GM21390 (cell line): ENCODE measurements at regions not wholly inside any gene's neighbourhood (a gene's known extent, or its start where the extent isn't known, plus 50 kb on each side); places are given as distances from the start of the nearest gene placed in this dataset.

ENCODE experiments used
- ATAC-seq: cut with Tn5 transposase; IDR thresholded peaks from one replicate; pipeline ENCODE4 v1.9.1; 2021; ENCODE audit not compliant: unreplicated experiment

GRCh38 chr4:31998807-31999206 lies 1278.6 kb downstream of the PCDH7 start:
- no peak for ATAC-seq

DNA sequence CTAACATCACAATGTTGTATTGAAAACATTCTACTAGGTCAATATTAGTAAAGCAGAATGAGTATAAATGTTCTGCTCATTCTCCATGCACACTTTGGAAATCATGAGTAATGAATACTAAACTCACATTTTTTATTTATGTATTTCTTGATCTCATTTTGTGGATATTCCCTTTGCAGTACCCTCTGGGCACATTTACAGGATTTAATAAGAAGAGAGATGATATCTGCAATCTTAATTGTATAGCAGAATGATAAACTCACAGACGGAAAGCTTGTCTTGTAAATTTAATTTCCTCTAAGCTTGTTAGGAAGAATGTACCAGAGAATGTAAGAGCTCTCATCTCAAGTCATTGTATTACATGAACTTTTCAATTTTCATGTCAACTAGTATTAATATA lies 1279.7 kb downstream of the PCDH7 start:
- ATAC-seq = no peak

- ATAC-seq = no peak
Measured at GRCh38 chr4:32000846-32001488, 1280.8 kb downstream of the PCDH7 start.

GRCh38 chr4:32002037-32002747 lies 1282.0 kb downstream of the PCDH7 start:
- ATAC-seq = no peak

DNA sequence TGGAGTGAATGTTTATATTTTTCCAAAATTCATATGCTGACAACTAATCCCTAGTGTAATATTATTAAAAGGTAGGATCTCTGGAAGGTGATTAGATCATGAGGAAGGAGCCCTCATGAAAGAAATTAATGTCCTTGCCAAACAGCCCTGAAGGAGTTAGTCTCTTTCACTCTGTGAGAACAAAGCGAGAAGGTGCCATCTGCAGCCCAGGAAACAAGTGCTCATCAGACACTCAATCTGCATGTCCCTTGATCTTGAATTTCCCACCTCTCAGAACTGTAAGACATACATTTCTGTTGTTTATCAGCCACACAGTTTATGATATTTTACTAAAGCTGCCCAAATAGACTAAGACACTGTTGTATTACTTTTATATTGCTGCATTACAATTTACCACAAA lies 1283.4 kb downstream of the PCDH7 start:
- no peak for ATAC-seq

GRCh38 chr4:32010221-32010620 lies 1290.1 kb downstream of the PCDH7 start:
- ATAC-seq = no peak

GRCh38 chr4:32022071-32022470 lies 1301.9 kb downstream of the PCDH7 start:
- no peak for ATAC-seq

- no peak for ATAC-seq
Measured at GRCh38 chr4:32025851-32026459, 1305.8 kb downstream of the PCDH7 start.

DNA sequence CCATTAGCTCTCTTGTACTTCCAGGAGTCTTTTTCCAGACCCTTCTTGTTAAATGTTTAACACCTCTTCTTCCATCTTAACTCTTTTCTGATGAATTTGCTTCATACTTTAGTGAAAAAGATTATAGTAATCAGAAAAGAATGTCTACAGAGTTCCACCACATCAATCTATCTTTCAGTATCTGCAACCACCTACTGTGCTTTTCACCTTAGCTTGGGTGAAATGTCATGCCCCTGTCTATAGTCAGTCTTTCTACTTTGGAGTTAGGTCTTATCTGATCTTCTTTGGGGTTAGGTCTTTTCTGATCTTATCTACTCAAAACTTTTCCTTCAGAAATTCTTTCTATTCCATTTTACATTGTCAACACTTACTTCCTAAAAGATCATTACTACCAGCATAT lies 1310.2 kb downstream of the PCDH7 start:
- ATAC-seq = no peak

DNA sequence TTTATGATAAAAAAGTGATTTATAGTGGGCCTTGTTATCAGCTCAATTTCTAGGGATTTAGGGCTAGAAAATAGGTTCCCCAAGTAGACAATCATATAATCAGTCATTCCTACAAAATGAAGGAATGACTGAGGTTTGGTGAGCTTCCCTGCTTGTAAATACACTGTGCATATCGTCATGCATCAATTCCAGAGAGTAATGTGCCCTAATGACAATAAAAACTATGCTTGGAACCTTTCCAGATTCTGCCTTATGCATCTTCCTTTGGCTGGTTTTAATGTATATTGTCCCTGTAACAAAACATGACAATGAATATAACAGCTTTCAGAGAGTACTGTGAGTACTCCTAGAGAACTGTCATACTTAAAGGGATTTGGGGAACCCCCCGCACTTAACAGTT lies 1310.9 kb downstream of the PCDH7 start:
- no peak for ATAC-seq

DNA sequence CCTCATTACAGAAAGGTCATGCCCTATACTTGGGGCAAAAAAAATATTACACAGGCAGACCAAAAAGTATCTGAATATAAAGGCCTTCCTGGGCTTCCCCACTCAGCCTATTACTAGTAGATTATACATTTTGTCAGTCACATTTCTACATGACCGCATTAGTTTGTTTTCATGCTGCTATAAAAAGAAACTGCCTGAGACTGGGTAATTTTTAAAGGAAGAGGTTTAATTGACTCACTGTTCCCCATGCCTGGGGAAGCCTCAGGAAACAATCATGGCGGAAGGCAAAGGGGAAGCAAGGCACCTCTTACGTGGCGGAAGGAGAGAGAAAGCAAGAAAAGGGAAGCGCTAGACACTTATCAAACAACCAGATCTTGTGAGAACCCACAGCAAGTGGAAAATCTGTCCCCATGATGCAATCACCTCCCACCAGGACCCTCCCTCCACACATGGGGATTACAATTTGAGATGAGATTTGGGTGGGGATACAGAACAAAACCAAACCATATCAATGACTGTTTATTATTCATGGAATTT lies 1312.0 kb downstream of the PCDH7 start:
- ATAC-seq = no peak

DNA sequence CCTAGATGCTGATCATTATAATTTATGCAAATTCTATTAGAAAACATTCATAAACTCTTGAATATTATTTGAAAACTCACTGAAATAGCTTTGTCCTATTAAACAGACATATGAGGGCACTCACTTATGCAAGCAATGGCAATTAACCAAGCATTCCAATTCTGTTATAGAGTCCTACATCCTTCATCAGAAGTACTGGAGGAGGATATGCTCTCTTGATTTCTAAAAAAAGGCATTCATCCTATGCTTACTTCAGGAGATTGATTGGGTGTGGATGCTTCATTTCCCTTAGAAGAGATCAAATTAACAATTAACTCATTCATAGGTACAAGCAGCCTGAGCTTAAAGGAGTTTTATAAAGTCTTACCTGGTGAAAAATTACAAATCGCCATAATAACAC lies 1317.2 kb downstream of the PCDH7 start:
- ATAC-seq = no peak

DNA sequence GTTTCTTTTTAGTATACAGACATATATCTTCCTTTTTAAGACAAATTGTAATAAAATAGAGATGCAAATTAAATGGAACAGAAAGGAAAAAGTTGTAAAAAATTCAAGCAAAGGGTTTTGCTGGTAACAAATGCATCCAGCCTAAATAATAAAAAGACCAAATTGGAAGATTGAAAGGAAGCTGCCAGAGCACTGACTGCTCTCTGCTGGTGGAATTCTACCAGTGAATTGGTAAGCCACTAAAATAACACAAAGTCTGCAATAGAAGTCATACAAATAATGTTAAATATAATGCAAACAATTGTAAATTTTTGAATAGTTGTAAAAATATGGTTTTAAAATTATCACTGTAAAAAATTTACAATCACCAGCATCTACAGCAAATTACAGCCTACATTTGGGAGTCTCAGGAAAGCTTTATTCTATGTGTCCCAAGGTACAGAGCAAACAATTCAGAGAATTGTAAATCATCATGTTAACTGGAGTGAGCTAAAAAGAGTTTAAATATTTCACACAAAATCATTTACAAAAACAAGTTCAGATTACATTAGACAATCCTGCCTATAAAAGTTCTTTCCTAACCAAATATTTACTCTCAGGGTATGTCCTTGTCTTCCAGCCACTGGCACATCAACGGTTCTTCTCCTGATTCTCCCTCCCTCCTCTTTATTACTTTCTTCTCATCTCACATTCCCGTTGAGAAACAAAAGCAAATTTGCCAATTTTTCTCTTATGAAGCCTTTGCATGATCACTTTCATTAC lies 1322.5 kb downstream of the PCDH7 start:
- no peak for ATAC-seq

GRCh38 chr4:32043248-32043633 lies 1323.1 kb downstream of the PCDH7 start:
- no peak for ATAC-seq

DNA sequence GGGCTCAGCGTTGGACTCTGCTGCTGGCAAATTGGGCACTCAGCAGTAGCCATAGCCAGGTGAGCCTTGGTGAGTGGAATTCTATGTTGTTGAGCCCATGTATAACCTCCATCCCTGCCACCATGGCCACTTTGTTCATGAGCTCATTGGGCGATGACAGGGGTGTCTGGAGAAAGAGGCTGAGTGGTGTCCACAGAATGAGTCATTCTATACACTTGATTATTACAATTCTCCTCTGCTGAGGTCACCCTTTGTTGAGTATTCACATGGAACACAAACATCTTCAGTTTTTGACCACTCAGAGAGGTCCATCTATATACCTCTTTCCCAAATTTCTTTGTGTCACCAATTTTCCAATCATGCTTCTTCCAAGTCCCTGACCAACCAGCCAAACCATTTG lies 1341.7 kb downstream of the PCDH7 start:
- no peak for ATAC-seq

- ATAC-seq = no peak
Measured at GRCh38 chr4:32073542-32073941, 1353.4 kb downstream of the PCDH7 start.

DNA sequence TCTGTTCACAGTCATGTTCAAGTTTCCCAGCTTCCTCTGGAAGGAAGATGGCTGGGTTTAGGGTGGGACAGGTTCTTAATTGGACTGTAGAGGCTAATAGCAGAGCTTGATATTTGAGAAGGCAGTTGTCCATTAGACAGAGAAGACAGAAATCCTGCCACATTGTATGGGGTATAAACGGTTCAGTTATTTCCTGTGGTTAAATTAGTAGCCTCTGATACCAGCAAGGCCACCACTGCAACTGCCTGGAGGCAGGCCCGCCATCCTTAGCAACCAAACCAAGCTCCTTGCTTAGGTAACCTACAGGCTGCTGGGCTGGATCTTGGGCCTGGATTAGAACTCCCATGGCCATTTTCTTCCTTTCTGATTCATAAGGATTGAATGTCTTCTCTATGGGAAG lies 1367.0 kb downstream of the PCDH7 start:
- ATAC-seq = no peak

- no peak for ATAC-seq
Measured at GRCh38 chr4:32094987-32095386, 1374.8 kb downstream of the PCDH7 start.

DNA sequence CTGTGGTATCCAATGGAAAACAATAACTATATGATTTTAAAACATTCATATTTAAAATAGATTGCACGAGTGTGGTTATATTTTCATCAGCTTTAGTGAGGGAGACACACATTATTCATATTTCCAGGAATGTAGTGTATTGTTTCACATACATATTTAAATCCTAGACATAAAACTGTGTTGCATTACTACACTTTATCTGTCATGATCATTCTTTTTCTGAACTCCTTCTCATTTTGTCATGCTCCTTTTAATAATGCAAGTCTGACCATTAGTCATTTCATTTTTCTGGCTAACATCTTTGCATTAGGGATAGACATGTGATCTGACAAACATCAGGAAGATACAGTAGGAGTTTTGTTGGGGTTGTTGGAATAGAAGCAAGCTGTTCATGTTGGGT lies 1382.7 kb downstream of the PCDH7 start:
- ATAC-seq = no peak

DNA sequence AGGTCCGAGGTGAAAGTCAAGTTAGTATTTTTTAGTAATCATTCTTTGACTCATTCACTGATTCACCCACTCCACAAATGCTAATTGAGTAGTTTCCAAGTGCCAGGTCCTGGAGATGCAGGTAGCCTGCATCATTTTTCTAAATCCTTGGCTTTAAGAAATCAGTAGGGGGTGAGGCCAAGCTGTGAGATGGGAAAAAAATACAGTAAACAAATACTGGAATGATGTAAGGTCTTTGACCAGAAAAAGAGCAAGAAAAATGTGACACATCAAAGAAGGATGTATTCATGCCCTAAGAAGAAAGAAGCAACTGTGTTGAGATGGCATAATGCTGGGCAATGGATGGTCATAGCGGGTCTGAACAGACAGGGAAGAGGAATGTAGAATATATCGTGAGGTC lies 1386.6 kb downstream of the PCDH7 start:
- no peak for ATAC-seq

DNA sequence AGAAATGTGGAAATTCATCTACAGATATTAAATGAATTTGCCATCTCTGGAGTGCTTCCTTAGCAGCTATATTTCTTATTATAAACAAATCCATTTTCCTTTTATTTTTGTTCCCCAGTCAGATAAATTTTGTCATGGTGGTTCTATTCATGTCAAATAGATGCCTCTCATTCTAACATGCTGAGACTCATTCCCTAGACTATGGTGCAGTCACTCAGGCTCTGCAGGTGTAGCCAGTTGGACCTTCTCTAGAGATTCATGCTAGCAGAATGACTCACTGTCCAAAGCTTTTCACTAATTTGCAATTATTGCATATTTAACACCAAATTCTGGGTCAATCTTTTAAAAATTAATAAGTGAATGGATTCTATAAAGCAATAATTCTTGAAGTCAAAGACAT lies 1392.7 kb downstream of the PCDH7 start:
- no peak for ATAC-seq

DNA sequence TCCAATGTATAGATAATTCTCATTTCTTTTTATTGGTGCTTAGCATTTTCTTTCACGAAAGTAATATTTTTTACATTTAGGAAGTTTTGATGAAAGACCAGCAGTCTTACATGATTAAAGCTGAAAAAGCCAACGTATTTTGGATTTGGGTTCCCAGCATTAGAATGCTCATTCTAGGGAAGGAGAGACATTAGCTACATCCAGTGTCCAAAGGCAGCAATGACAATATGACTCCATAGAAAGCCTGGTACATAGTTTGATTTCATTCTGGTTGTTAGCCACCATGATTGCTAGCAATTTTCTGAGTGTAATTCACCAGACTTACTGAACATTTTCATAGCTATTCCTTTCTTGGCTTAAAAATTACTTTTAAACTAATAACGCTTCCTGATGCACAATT lies 1397.5 kb downstream of the PCDH7 start:
- ATAC-seq = no peak
